Neural crest cell (in vitro differentiated cells): ENCODE measurements at regions not wholly inside any gene's neighbourhood (a gene's known extent, or its start where the extent isn't known, plus 50 kb on each side); places are given as distances from the start of the nearest gene placed in this dataset.

Experiments used
- DNase-seq: peaks from one replicate; pipeline ENCODE4 v3.0.0; 2021; ENCODE audit warnings: low read depth, mixed read lengths, low spot score
- H3K27ac Mint-ChIP-seq: one replicate; pipeline ENCODE4 v1.8.0; 2021; ENCODE audit warnings: mild to moderate bottlenecking, mixed read lengths; ENCODE audit not compliant: unreplicated experiment
- H3K27me3 Mint-ChIP-seq: 2 replicates; pipeline ENCODE4 v1.8.0; 2021; ENCODE audit warnings: low read depth, mild to moderate bottlenecking, mixed read lengths
- H3K36me3 Mint-ChIP-seq: 2 replicates; pipeline ENCODE4 v1.8.0; 2021; ENCODE audit warnings: low read depth, mild to moderate bottlenecking, mixed read lengths
- H3K4me1 Mint-ChIP-seq: 2 replicates; pipeline ENCODE4 v1.8.0; 2021; ENCODE audit warnings: mixed read lengths
- H3K4me3 Mint-ChIP-seq: one replicate; pipeline ENCODE4 v1.8.0; 2021; ENCODE audit warnings: mild to moderate bottlenecking, mixed read lengths
- H3K9me3 Mint-ChIP-seq: 2 replicates; pipeline ENCODE4 v1.8.0; 2021; ENCODE audit warnings: mixed read lengths
- CTCF ChIP-seq: fragments of 200-600 bp; sonication (generic); conservative IDR thresholded peaks from 2 replicates; pipeline ENCODE4 v1.5.0; 2021; ENCODE audit warnings: antibody characterized with exemption, mild to moderate bottlenecking

GRCh38 chr4:189498457-189498856 lies 442.2 kb upstream of the FRG1 start:
- DNase-seq = no peak

GRCh38 chr4:189499696-189500095 lies 441.0 kb upstream of the FRG1 start:
- H3K27ac Mint-ChIP-seq = no peak overlapping the region
- peaks cover 2% of the 10 kb centered on the region for H3K9me3 Mint-ChIP-seq
- no peaks in the 10 kb centered on the region for H3K4me1 Mint-ChIP-seq
- no peak for TF ChIP-seq CTCF
- no peak overlapping the region for H3K4me3 Mint-ChIP-seq
- H3K36me3 Mint-ChIP-seq = peaks cover 2% of the 10 kb centered on the region
- DNase-seq = no peak
- H3K27me3 Mint-ChIP-seq = no peaks in the 10 kb centered on the region

More at GRCh38 chr4:189498457-189498856, 442.2 kb upstream of the FRG1 start:
- no peak for TF ChIP-seq CTCF
- no peak overlapping the region for H3K27ac Mint-ChIP-seq
- H3K4me3 Mint-ChIP-seq = no peak overlapping the region
- H3K27me3 Mint-ChIP-seq = no peaks in the 10 kb centered on the region
- peaks cover 2% of the 10 kb centered on the region for H3K36me3 Mint-ChIP-seq
- no peaks in the 10 kb centered on the region for H3K4me1 Mint-ChIP-seq
- peaks cover 5% of the 10 kb centered on the region for H3K9me3 Mint-ChIP-seq

GRCh38 chr4:189500970-189501369 lies 439.7 kb upstream of the FRG1 start:
- Mint-ChIP-seq H3K9me3 (peaks cover 7% of the 10 kb centered on the region), H3K4me1 (no peaks in the 10 kb centered on the region), H3K27ac (no peak overlapping the region), H3K36me3 (peaks cover 4% of the 10 kb centered on the region), H3K4me3 (no peak overlapping the region), H3K27me3 (no peaks in the 10 kb centered on the region)
- DNase-seq = no peak
- TF ChIP-seq CTCF = no peak

GRCh38 chr4:189502841-189503435 lies 437.7 kb upstream of the FRG1 start:
- Mint-ChIP-seq H3K36me3 (peaks cover 4% of the 10 kb centered on the region), H3K9me3 (peaks cover 7% of the 10 kb centered on the region), H3K27ac (no peak overlapping the region), H3K27me3 (no peaks in the 10 kb centered on the region), H3K4me3 (no peak overlapping the region), H3K4me1 (no peaks in the 10 kb centered on the region)
- no peak for TF ChIP-seq CTCF
- DNase-seq = no peak

- peaks cover 4% of the 10 kb centered on the region for H3K36me3 Mint-ChIP-seq
- H3K9me3 Mint-ChIP-seq = peaks cover 12% of the 10 kb centered on the region
- H3K4me3 Mint-ChIP-seq = no peak overlapping the region
- no peak overlapping the region for H3K27ac Mint-ChIP-seq
- no peak for DNase-seq
- H3K4me1 Mint-ChIP-seq = no peaks in the 10 kb centered on the region
- no peaks in the 10 kb centered on the region for H3K27me3 Mint-ChIP-seq
- TF ChIP-seq CTCF = no peak
Measured at GRCh38 chr4:189504220-189504619, 436.5 kb upstream of the FRG1 start.

- Mint-ChIP-seq H3K27me3 (no peaks in the 10 kb centered on the region), H3K9me3 (peaks cover 17% of the 10 kb centered on the region), H3K27ac (no peak overlapping the region), H3K4me1 (no peaks in the 10 kb centered on the region), H3K36me3 (peaks cover 7% of the 10 kb centered on the region), H3K4me3 (no peak overlapping the region)
- TF ChIP-seq CTCF = no peak
- no peak for DNase-seq
Measured at GRCh38 chr4:189505380-189505779, 435.3 kb upstream of the FRG1 start.
